SK-N-MC (cell line): ENCODE measurements at regions not wholly inside any gene's neighbourhood (a gene's known extent, or its start where the extent isn't known, plus 50 kb on each side); places are given as distances from the start of the nearest gene placed in this dataset.

Experiments used
- EZH2 ChIP-seq: fragments of 200-600 bp; sonication (generic); IDR thresholded peaks from one replicate; pipeline ENCODE4 v1.6.1; 2017; ENCODE audit warnings: antibody characterized with exemption
- POLR2AphosphoS5 ChIP-seq: IDR thresholded peaks from 2 replicates; pipeline ENCODE4 v1.6.1; 2012; ENCODE audit warnings: mild to moderate bottlenecking, low read depth, low read length, borderline replicate concordance

DNA sequence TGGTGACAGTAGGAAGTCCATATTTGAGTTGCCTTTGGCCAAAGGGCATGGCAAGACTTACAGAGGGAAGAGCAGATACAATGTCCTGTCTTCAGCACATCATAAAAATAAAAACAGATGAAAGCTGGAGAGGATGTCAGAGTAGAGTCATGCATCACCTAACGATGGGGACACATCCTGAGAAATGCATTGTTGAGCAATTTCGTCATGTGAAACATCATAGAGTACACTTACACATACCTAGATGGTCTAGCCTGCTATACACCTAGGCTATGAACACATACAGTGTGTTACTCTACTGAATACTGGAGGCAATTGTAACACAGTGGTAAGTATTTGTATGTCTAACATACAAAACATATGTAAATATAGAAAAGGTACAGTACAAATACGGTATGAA is 75.6 kb downstream of the VEGFA start:
- TF ChIP-seq POLR2AphosphoS5 (no peak), EZH2 (no peak)
